ENCODE measurements at regions not wholly inside any gene's neighbourhood (a gene's known extent, or its start where the extent isn't known, plus 50 kb on each side); places are given as distances from the start of the nearest gene placed in this dataset.
"Not testable (repeated sequence)": the region's sequence is repeated elsewhere in the genome, so short reads cannot be mapped to it uniquely, and the experiment has no call there.

GRCh38 chr15:91415258-91415657 is 315.2 kb downstream of the SV2B start:
- DNase-seq = not testable (repeated sequence)

GRCh38 chr15:91420689-91421088 is 320.6 kb downstream of the SV2B start:
- DNase-seq = no peak

- no peak for DNase-seq
Observed at GRCh38 chr15:91422797-91423196, 322.7 kb downstream of the SV2B start.

- no peak for DNase-seq
Observed at GRCh38 chr15:91424001-91424400, 323.9 kb downstream of the SV2B start.

- no peak for DNase-seq
Observed at GRCh38 chr15:91426412-91426811, 326.4 kb downstream of the SV2B start.

GRCh38 chr15:91429973-91430372 is 329.9 kb downstream of the SV2B start:
- no peak for DNase-seq

- no peak for DNase-seq
Observed at GRCh38 chr15:91431041-91431715, 331.1 kb downstream of the SV2B start.

- DNase-seq = no peak
Observed at GRCh38 chr15:91435113-91435512, 335.1 kb downstream of the SV2B start.

- DNase-seq = no peak
Observed at GRCh38 chr15:91444656-91445055, 344.6 kb downstream of the SV2B start.

- DNase-seq = no peak
Observed at GRCh38 chr15:91445695-91446228, 345.7 kb downstream of the SV2B start.

- no peak for DNase-seq
Observed at GRCh38 chr15:91447991-91448644, 348.1 kb downstream of the SV2B start.

- not testable (repeated sequence) for DNase-seq
Observed at GRCh38 chr15:91453376-91453775, 353.3 kb downstream of the SV2B start.

- DNase-seq = no peak
Observed at GRCh38 chr15:91456251-91456718, 356.2 kb downstream of the SV2B start.

GRCh38 chr15:91456921-91457320 is 356.9 kb downstream of the SV2B start:
- no peak for DNase-seq

GRCh38 chr15:91461377-91461776 is 361.3 kb downstream of the SV2B start:
- no peak for DNase-seq

- no peak for DNase-seq
Observed at GRCh38 chr15:91465086-91465485, 365.0 kb downstream of the SV2B start.

- no peak for DNase-seq
Observed at GRCh38 chr15:91465696-91466095, 365.6 kb downstream of the SV2B start.

GRCh38 chr15:91468871-91469580 is 369.0 kb downstream of the SV2B start:
- DNase-seq = no peak

GRCh38 chr15:91469632-91470567 is 369.8 kb downstream of the SV2B start:
- no peak for DNase-seq

GRCh38 chr15:91471468-91471867 is 371.4 kb downstream of the SV2B start:
- no peak for DNase-seq

- DNase-seq = no peak
Observed at GRCh38 chr15:91472316-91472756, 372.3 kb downstream of the SV2B start.

- DNase-seq = no peak
Observed at GRCh38 chr15:91473894-91474545, 374.0 kb downstream of the SV2B start.
